ENCODE measurements at regions not wholly inside any gene's neighbourhood (a gene's known extent, or its start where the extent isn't known, plus 50 kb on each side); places are given as distances from the start of the nearest gene placed in this dataset.
"Not testable (repeated sequence)": the region's sequence is repeated elsewhere in the genome, so short reads cannot be mapped to it uniquely, and the experiment has no call there.

DNA sequence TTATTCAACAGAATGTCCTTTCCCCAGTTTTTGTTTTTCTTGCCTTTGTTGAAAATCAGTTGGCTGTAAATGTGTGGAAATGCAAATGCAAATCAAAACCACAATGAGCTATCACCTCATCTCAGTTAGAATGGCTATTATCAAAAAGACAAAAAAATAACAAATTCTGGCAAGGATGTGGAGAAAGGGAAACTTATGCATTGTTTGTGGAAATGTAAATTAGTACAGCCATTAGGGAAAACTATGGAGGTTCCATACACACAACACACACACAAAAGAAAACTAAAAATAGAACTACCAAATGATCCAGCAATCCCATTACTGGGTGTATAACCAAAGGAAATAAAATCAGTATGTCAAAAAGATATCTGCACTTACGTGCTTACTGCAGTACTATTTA, 518.8 kb upstream of the ATXN7L3B start:
- Histone ChIP-seq H3K4me1 (ENCODE audit: insufficient read depth) (no peaks in the 10 kb centered on the region), H2AFZ (no peak overlapping the region), H3K4me3 (no peak overlapping the region), H4K20me1 (ENCODE audit: insufficient read depth) (no peaks in the 10 kb centered on the region), H3K36me3 (ENCODE audit: low read depth) (no peaks in the 10 kb centered on the region), H3K79me2 (ENCODE audit: insufficient read depth) (no peaks in the 10 kb centered on the region), H3K27me3 (replicated peaks; ENCODE audit: insufficient read depth) (no peaks in the 10 kb centered on the region), H3K9me2 (ENCODE audit: insufficient read depth) (no peaks in the 10 kb centered on the region), H3K4me2 (ENCODE audit: unreplicated experiment) (no peak overlapping the region), H3F3A (ENCODE audit: insufficient read depth) (no peaks in the 10 kb centered on the region), H3K9me3 (ENCODE audit: low read depth) (no peaks in the 10 kb centered on the region), H3K9ac (no peak overlapping the region), H3K27ac (no peak overlapping the region)
- DNase-seq = no peak
- 0 to 10% methylated on average over 1 of the region's 1 CpG for WGBS, 2 experiments (ENCODE audit: low coverage in 1 of 2, low lambda C conversion rate in 2 of 2, missing lambda C conversion rate in 2 of 2)
- in situ Hi-C loops (cut with MboI) = no loop called here
- TF ChIP-seq EZH2 (IDR thresholded peaks at IDR 0.05; ENCODE audit: insufficient read depth, poor library complexity, severe bottlenecking) = no peak
- TF ChIP-seq EZH2phosphoT487 (IDR thresholded peaks at IDR 0.05; ENCODE audit: insufficient read depth, low read depth) = no peak

DNA sequence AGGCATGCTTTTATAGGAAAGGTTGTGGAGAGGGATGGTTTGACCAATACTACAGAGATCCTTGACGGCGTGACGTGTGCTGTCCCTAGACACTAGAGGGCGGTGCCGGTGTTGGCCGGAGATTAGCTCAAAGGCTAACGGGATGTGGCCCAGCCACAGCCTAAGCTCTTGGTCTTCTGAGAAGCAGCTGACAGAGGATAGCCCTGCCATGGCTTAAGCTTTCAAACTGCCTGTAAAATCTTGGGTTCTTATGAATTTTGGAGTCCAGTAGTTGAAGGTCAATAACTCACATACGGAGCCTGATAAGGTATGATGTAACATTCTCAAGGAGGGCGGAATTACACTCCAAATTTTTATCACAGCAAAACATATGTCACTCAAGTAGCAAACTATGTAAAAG, 515.7 kb upstream of the ATXN7L3B start:
- no peak overlapping the region for H3K4me2 ChIP-seq (ENCODE audit: unreplicated experiment)
- H4K20me1 ChIP-seq (ENCODE audit: insufficient read depth) = no peaks in the 10 kb centered on the region
- peak; percentile 28 for DNase-seq
- peak overlapping the region; percentile 50 for H2AFZ ChIP-seq
- H3K9ac ChIP-seq = no peak overlapping the region
- H3K9me3 ChIP-seq (ENCODE audit: low read depth) = no peaks in the 10 kb centered on the region
- in situ Hi-C loops (cut with MboI) = no loop called here
- no peaks in the 10 kb centered on the region for H3K4me1 ChIP-seq (ENCODE audit: insufficient read depth)
- H3K4me3 ChIP-seq = no peak overlapping the region
- no peaks in the 10 kb centered on the region for H3F3A ChIP-seq (ENCODE audit: insufficient read depth)
- TF ChIP-seq EZH2 (IDR thresholded peaks at IDR 0.05; ENCODE audit: insufficient read depth, poor library complexity, severe bottlenecking) = no peak
- TF ChIP-seq EZH2phosphoT487 (IDR thresholded peaks at IDR 0.05; ENCODE audit: insufficient read depth, low read depth) = no peak
- no peaks in the 10 kb centered on the region for H3K27me3 ChIP-seq (replicated peaks; ENCODE audit: insufficient read depth)
- 9 to 10% methylated on average over 9 of the region's 9 CpGs for WGBS, 2 experiments (ENCODE audit: low coverage in 1 of 2, low lambda C conversion rate in 2 of 2, missing lambda C conversion rate in 2 of 2)
- no peaks in the 10 kb centered on the region for H3K79me2 ChIP-seq (ENCODE audit: insufficient read depth)
- no peaks in the 10 kb centered on the region for H3K9me2 ChIP-seq (ENCODE audit: insufficient read depth)
- H3K36me3 ChIP-seq (ENCODE audit: low read depth) = no peaks in the 10 kb centered on the region
- no peak overlapping the region for H3K27ac ChIP-seq

DNA sequence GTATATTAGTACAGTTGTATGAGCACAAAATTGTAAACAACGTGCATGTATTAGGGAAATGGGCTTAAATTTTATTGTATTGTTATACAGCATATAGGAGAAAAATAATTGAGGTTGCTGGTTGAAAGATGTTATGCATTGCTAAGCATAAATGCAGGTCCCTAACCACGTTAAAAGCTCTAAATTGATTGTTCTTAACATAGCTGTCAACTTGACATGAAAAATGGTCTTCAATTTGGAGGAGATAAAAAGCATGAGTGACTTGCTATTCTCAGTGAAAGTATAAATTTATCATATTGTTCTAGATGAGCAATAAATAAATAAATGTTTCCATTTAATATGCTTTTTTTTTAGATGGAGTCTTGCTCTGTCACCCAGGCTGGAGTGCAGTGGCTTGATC, 506.6 kb upstream of the ATXN7L3B start:
- TF ChIP-seq EZH2 (IDR thresholded peaks at IDR 0.05; ENCODE audit: insufficient read depth, poor library complexity, severe bottlenecking) = no peak
- no peak for TF ChIP-seq EZH2phosphoT487 (IDR thresholded peaks at IDR 0.05; ENCODE audit: insufficient read depth, low read depth)
- Histone ChIP-seq H3K4me2 (ENCODE audit: unreplicated experiment) (no peak overlapping the region), H3K79me2 (ENCODE audit: insufficient read depth) (no peaks in the 10 kb centered on the region), H3F3A (ENCODE audit: insufficient read depth) (no peaks in the 10 kb centered on the region), H3K36me3 (ENCODE audit: low read depth) (no peaks in the 10 kb centered on the region), H3K9me3 (ENCODE audit: low read depth) (no peaks in the 10 kb centered on the region), H3K4me1 (ENCODE audit: insufficient read depth) (no peaks in the 10 kb centered on the region), H3K4me3 (no peak overlapping the region), H4K20me1 (ENCODE audit: insufficient read depth) (no peaks in the 10 kb centered on the region), H3K27me3 (replicated peaks; ENCODE audit: insufficient read depth) (no peaks in the 10 kb centered on the region), H3K9me2 (ENCODE audit: insufficient read depth) (no peaks in the 10 kb centered on the region), H3K27ac (no peak overlapping the region), H3K9ac (no peak overlapping the region), H2AFZ (no peak overlapping the region)
- in situ Hi-C loops (cut with MboI) = no loop called here
- no peak for DNase-seq
- 5 to 10% methylated on average over 2 of the region's 2 CpGs for WGBS, 2 experiments (ENCODE audit: low coverage in 1 of 2, low lambda C conversion rate in 2 of 2, missing lambda C conversion rate in 2 of 2)

DNA sequence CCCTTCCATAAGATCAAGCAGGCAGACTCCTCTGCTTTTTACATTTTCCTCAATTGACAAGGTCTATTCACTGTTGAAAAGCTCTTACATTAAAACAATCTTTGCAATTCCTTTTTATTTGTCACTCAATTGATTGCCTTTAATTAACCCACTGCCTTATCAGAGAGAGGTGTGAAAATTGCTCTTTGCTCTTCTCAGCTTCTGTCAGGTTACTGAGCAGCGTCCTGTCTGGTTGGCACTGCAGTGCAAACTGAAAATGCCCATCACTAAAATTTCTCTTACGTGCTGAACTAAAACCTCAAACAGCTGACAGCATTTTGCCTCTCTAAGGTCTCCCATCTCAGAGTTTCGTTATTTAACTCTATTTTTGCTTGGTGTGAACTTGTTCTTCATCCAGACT, 504.1 kb upstream of the ATXN7L3B start:
- Histone ChIP-seq H3K9ac (no peak overlapping the region), H3K27ac (no peak overlapping the region), H2AFZ (no peak overlapping the region), H3K36me3 (ENCODE audit: low read depth) (no peaks in the 10 kb centered on the region), H3K4me3 (no peak overlapping the region), H3K9me3 (ENCODE audit: low read depth) (no peaks in the 10 kb centered on the region), H3K9me2 (ENCODE audit: insufficient read depth) (no peaks in the 10 kb centered on the region), H4K20me1 (ENCODE audit: insufficient read depth) (no peaks in the 10 kb centered on the region), H3K79me2 (ENCODE audit: insufficient read depth) (no peaks in the 10 kb centered on the region), H3K4me1 (ENCODE audit: insufficient read depth) (no peaks in the 10 kb centered on the region), H3K4me2 (ENCODE audit: unreplicated experiment) (no peak overlapping the region), H3F3A (ENCODE audit: insufficient read depth) (no peaks in the 10 kb centered on the region), H3K27me3 (replicated peaks; ENCODE audit: insufficient read depth) (no peaks in the 10 kb centered on the region)
- DNase-seq = no peak
- WGBS, 2 experiments (ENCODE audit: low coverage in 1 of 2, low lambda C conversion rate in 2 of 2, missing lambda C conversion rate in 2 of 2) = 9 to 10% methylated on average over 3 of the region's 3 CpGs
- in situ Hi-C loops (cut with MboI) = no loop called here
- TF ChIP-seq EZH2 (IDR thresholded peaks at IDR 0.05; ENCODE audit: insufficient read depth, poor library complexity, severe bottlenecking) (no peak), EZH2phosphoT487 (IDR thresholded peaks at IDR 0.05; ENCODE audit: insufficient read depth, low read depth) (no peak)

DNA sequence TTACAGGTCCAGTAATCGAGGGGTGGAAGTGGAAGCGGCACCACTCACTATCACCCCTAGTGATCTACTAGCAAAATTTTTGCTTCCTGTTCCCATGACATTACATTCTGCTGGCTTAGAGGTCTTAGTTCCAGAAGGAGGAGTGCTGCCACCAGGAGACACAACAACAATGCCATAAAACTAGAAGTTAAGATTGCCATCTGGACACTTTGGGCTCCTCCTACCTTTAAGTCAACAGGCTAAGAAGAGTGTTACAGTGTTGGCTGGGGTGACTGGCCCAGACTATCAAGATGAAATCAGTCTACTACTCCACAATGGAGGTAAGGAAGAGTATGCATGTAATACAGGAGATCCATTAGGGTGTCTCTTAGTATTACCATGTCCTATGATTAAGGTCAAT, 498.5 kb upstream of the ATXN7L3B start:
- H3K4me1 ChIP-seq (ENCODE audit: insufficient read depth); H3K27me3 ChIP-seq (replicated peaks; ENCODE audit: insufficient read depth); in situ Hi-C loops (cut with MboI); H3K9me2 ChIP-seq (ENCODE audit: insufficient read depth); H3K4me2 ChIP-seq (ENCODE audit: unreplicated experiment); H3K9me3 ChIP-seq (ENCODE audit: low read depth); H3F3A ChIP-seq (ENCODE audit: insufficient read depth); H4K20me1 ChIP-seq (ENCODE audit: insufficient read depth); H3K79me2 ChIP-seq (ENCODE audit: insufficient read depth); H3K9ac ChIP-seq; H3K36me3 ChIP-seq (ENCODE audit: low read depth); H3K4me3 ChIP-seq; H2AFZ ChIP-seq; DNase-seq; H3K27ac ChIP-seq: not testable (repeated sequence)
- WGBS, 2 experiments (ENCODE audit: low coverage in 1 of 2, low lambda C conversion rate in 2 of 2, missing lambda C conversion rate in 2 of 2) = 28 to 45% methylated on average over 2 of the region's 2 CpGs

All from GM23248 (cell line).